Brain microvascular endothelial cell (primary cell): ENCODE measurements at regions not wholly inside any gene's neighbourhood (a gene's known extent, or its start where the extent isn't known, plus 50 kb on each side); places are given as distances from the start of the nearest gene placed in this dataset.
"Not testable (repeated sequence)": the region's sequence is repeated elsewhere in the genome, so short reads cannot be mapped to it uniquely, and the experiment has no call there.

Experiments
- DNase-seq: peaks from one replicate; pipeline ENCODE4 v3.0.0-alpha.2; 2020
- H3K27ac ChIP-seq: fragments of 250-450 bp; sonication (Bioruptor Pico); 2 replicates; pipeline ENCODE4 v1.5.1; 2020; ENCODE audit warnings: mild to moderate bottlenecking, moderate library complexity
- H3K27me3 ChIP-seq: fragments of 250-450 bp; sonication (Bioruptor Pico); replicated peaks from 2 replicates; pipeline ENCODE4 v1.5.1; 2020; ENCODE audit warnings: mild to moderate bottlenecking
- H3K36me3 ChIP-seq: fragments of 250-450 bp; sonication (Bioruptor Pico); replicated peaks from 2 replicates; pipeline ENCODE4 v1.5.1; 2020; ENCODE audit warnings: mild to moderate bottlenecking
- H3K4me3 ChIP-seq: 2 replicates; pipeline ENCODE4 v1.5.1; 2011; ENCODE audit warnings: low read depth, mild to moderate bottlenecking, control low read depth, low read length, moderate library complexity
- CTCF ChIP-seq: IDR thresholded peaks from 2 replicates; pipeline ENCODE4 v1.5.1; 2011; ENCODE audit warnings: low read depth, mild to moderate bottlenecking, moderate library complexity, low read length, control low read depth, inconsistent platforms; ENCODE audit errors: missing control alignments
- in situ Hi-C: cut with HindIII; loops from 2 replicates; pipeline ENCODE4 v1.10.0; 2017; ENCODE audit warnings: low sequenced_read_pairs, low pct_ligation_motif_present

GRCh38 chr12:68435299-68435637, 103.1 kb upstream of the MDM1 start:
- TF ChIP-seq CTCF, result no peak
- in situ Hi-C loops, result no loop called here
- Histone ChIP-seq H3K27ac (no peak overlapping the region), H3K4me3 (no peak overlapping the region), H3K27me3 (no peaks in the 10 kb centered on the region), H3K36me3 (no peaks in the 10 kb centered on the region)
- no peak for DNase-seq

- Histone ChIP-seq H3K4me3 (no peak overlapping the region), H3K36me3 (no peaks in the 10 kb centered on the region), H3K27ac (no peak overlapping the region), H3K27me3 (no peaks in the 10 kb centered on the region)
- no peak for DNase-seq
- in situ Hi-C loops, result no loop called here
- no peak for TF ChIP-seq CTCF
Observed at GRCh38 chr12:68435816-68436215, 103.7 kb upstream of the MDM1 start.

- no peak for DNase-seq
- Histone ChIP-seq H3K36me3 (no peaks in the 10 kb centered on the region), H3K27ac (no peak overlapping the region), H3K4me3 (no peak overlapping the region), H3K27me3 (no peaks in the 10 kb centered on the region)
- TF ChIP-seq CTCF, result no peak
- in situ Hi-C loops, result no loop called here
Observed at GRCh38 chr12:68438601-68439000, 106.4 kb upstream of the MDM1 start.

- in situ Hi-C loops, result no loop called here
- Histone ChIP-seq H3K36me3 (no peaks in the 10 kb centered on the region), H3K27me3 (no peaks in the 10 kb centered on the region), H3K27ac (peak overlapping the region; percentile 34), H3K4me3 (no peak overlapping the region)
- DNase-seq, result no peak
- TF ChIP-seq CTCF, result no peak
Observed at GRCh38 chr12:68439368-68440045, 107.3 kb upstream of the MDM1 start.

GRCh38 chr12:68440068-68440581, 108.0 kb upstream of the MDM1 start:
- DNase-seq, result peak; percentile 54
- H3K4me3 ChIP-seq, result no peak overlapping the region
- peak overlapping the region; percentile 34 for H3K27ac ChIP-seq
- in situ Hi-C loops, result no loop called here
- H3K27me3 ChIP-seq, result no peaks in the 10 kb centered on the region
- TF ChIP-seq CTCF, result no peak
- no peaks in the 10 kb centered on the region for H3K36me3 ChIP-seq

GRCh38 chr12:68441167-68441566, 109.0 kb upstream of the MDM1 start:
- Histone ChIP-seq H3K27me3 (no peaks in the 10 kb centered on the region), H3K36me3 (no peaks in the 10 kb centered on the region), H3K4me3 (no peak overlapping the region), H3K27ac (no peak overlapping the region)
- in situ Hi-C loops, result no loop called here
- DNase-seq, result no peak
- no peak for TF ChIP-seq CTCF

GRCh38 chr12:68442353-68442972, 110.3 kb upstream of the MDM1 start:
- H3K36me3 ChIP-seq, DNase-seq, H3K27me3 ChIP-seq, in situ Hi-C loops, H3K27ac ChIP-seq, H3K4me3 ChIP-seq: not testable (repeated sequence)

GRCh38 chr12:68443695-68444094, 111.5 kb upstream of the MDM1 start:
- in situ Hi-C loops, H3K4me3 ChIP-seq, H3K27me3 ChIP-seq, H3K27ac ChIP-seq, DNase-seq, H3K36me3 ChIP-seq: not testable (repeated sequence)
